IMR-90 (cell line): ENCODE measurements at regions not wholly inside any gene's neighbourhood (a gene's known extent, or its start where the extent isn't known, plus 50 kb on each side); places are given as distances from the start of the nearest gene placed in this dataset.

Experiments used
- BHLHE40 ChIP-seq: fragments of 150-350 bp; IDR thresholded peaks from 2 replicates; pipeline ENCODE4 v1.6.1; 2016; ENCODE audit warnings: mild to moderate bottlenecking, low read depth, low read length
- CEBPB ChIP-seq: IDR thresholded peaks from 2 replicates; pipeline ENCODE4 v1.6.1; 2012; ENCODE audit warnings: low read depth, low read length, improper control_type of control experiment
- MAFK ChIP-seq: IDR thresholded peaks from 2 replicates; pipeline ENCODE4 v1.6.1; 2012; ENCODE audit warnings: low read depth, low read length, improper control_type of control experiment
- MXI1 ChIP-seq: IDR thresholded peaks from 2 replicates; pipeline ENCODE4 v1.6.1; 2012; ENCODE audit warnings: low read depth, mild to moderate bottlenecking, low read length, moderate library complexity, borderline replicate concordance
- POLR2A ChIP-seq: IDR thresholded peaks from 2 replicates; pipeline ENCODE4 v1.6.1; 2012; ENCODE audit warnings: mild to moderate bottlenecking, low read depth, low read length
- RAD21 ChIP-seq: IDR thresholded peaks from 2 replicates; pipeline ENCODE4 v1.6.1; 2012; ENCODE audit warnings: low read length, improper control_type of control experiment
- RCOR1 ChIP-seq: IDR thresholded peaks from 2 replicates; pipeline ENCODE4 v1.6.1; 2012; ENCODE audit warnings: mild to moderate bottlenecking, low read length, improper control_type of control experiment; ENCODE audit not compliant: insufficient replicate concordance
- RFX5 ChIP-seq: IDR thresholded peaks from 2 replicates; pipeline ENCODE4 v1.8.0; 2012; ENCODE audit warnings: low read depth, mild to moderate bottlenecking, low read length, moderate library complexity
- SMC3 ChIP-seq: fragments of 150-350 bp; IDR thresholded peaks from 2 replicates; pipeline ENCODE4 v1.6.1; 2016; ENCODE audit warnings: low read depth, mild to moderate bottlenecking, antibody characterized with exemption, low read length, moderate library complexity
- TF ChIP-seq, protein P1 (sequence below): conservative IDR thresholded peaks from 2 replicates; pipeline ENCODE4 v1.5.1; 2012; ENCODE audit warnings: mild to moderate bottlenecking, low read depth, low read length, improper control_type of control experiment

DNA sequence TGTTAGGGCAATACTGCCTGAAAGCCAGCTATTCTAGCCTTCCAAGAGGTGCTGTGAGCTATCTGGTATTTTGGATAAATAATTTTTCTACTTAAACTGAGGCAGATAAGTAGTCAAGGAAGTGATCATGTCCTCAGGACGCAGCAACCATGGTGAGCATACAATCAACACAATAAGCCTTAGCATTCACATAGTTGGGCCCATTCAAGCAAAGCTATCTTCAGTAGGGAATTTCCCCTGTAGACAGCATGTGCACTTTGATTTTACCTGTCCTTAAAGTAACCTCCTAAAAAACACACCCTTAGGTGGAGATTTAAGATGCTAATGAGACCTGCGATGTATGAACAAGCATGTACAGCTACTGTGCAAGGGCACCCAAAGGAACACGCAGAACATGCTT is 76.2 kb upstream of the HCN1 start:
- no peak for TF ChIP-seq RCOR1
- TF ChIP-seq, protein P1, sequence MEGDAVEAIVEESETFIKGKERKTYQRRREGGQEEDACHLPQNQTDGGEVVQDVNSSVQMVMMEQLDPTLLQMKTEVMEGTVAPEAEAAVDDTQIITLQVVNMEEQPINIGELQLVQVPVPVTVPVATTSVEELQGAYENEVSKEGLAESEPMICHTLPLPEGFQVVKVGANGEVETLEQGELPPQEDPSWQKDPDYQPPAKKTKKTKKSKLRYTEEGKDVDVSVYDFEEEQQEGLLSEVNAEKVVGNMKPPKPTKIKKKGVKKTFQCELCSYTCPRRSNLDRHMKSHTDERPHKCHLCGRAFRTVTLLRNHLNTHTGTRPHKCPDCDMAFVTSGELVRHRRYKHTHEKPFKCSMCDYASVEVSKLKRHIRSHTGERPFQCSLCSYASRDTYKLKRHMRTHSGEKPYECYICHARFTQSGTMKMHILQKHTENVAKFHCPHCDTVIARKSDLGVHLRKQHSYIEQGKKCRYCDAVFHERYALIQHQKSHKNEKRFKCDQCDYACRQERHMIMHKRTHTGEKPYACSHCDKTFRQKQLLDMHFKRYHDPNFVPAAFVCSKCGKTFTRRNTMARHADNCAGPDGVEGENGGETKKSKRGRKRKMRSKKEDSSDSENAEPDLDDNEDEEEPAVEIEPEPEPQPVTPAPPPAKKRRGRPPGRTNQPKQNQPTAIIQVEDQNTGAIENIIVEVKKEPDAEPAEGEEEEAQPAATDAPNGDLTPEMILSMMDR, result no peak
- TF ChIP-seq BHLHE40, result no peak
- TF ChIP-seq POLR2A, result no peak
- no peak for TF ChIP-seq CEBPB
- TF ChIP-seq RAD21, result no peak
- TF ChIP-seq MAFK, result no peak
- TF ChIP-seq SMC3, result no peak
- TF ChIP-seq MXI1, result no peak
- no peak for TF ChIP-seq RFX5
